ENCODE measurements at regions not wholly inside any gene's neighbourhood (a gene's known extent, or its start where the extent isn't known, plus 50 kb on each side); places are given as distances from the start of the nearest gene placed in this dataset.

GRCh38 chr4:107366900-107367299 lies 330.8 kb upstream of the DKK2 start:
- no peak overlapping the region for H3K27ac ChIP-seq (ENCODE audit: control insufficient read depth, insufficient read depth)
- ChIA-PET RAD21 (ENCODE audit: unreplicated experiment) (no interaction called here), CTCF (no interaction called here), SMC1A (ENCODE audit: uncharacterized antibody, unreplicated experiment) (no interaction called here), POLR2A (no interaction called here)
- H4K20me1 ChIP-seq (ENCODE audit: control insufficient read depth, insufficient read depth) = no peaks in the 10 kb centered on the region
- in situ Hi-C loops (cut with MboI) (no loop called here), intact Hi-C loops (cut with micrococcal nuclease; ENCODE audit: unreplicated experiment) (no loop called here)
- no peak for FAIRE-seq
- H3K9me3 ChIP-seq (replicated peaks; ENCODE audit: control insufficient read depth, insufficient read depth, low read length) = no peaks in the 10 kb centered on the region
- no peaks in the 10 kb centered on the region for H3K4me1 ChIP-seq (ENCODE audit: control insufficient read depth, insufficient read depth, low read length)
- H3K27me3 ChIP-seq (replicated peaks in 1 of 2; ENCODE audit: control insufficient read depth in 2 of 2, insufficient read depth in 2 of 2, low read length in 1 of 2) = no peaks in the 10 kb centered on the region
- no peak overlapping the region for H3K4me3 ChIP-seq
- TF ChIP-seq KLF5 (IDR thresholded peaks at IDR 0.05; ENCODE audit: partially characterized antibody) (no peak), SMARCA5 (IDR thresholded peaks at IDR 0.05) (no peak), DPF2 (IDR thresholded peaks at IDR 0.05) (no peak), USF2 (IDR thresholded peaks at IDR 0.05; ENCODE audit: borderline replicate concordance, low read depth, low read length) (no peak), SKIL (IDR thresholded peaks at IDR 0.05; ENCODE audit: low read depth, poor library complexity, severe bottlenecking) (no peak), REST (IDR thresholded peaks at IDR 0.05; ENCODE audit: low read depth, low read length) (no peak), MYB (IDR thresholded peaks at IDR 0.05; ENCODE audit: borderline replicate concordance, low read depth, low read length) (no peak), PAX5 (IDR thresholded peaks at IDR 0.05; ENCODE audit: borderline replicate concordance, low read depth, low read length) (no peak), ZNF217 (IDR thresholded peaks at IDR 0.05) (no peak)
- ATAC-seq = no peak
- H3K36me3 ChIP-seq (ENCODE audit: control insufficient read depth in 2 of 2, insufficient read depth in 2 of 2, low read length in 1 of 2) = no peaks in the 10 kb centered on the region
- DNase-seq (ENCODE audit: low read depth, low spot score) = no peak
- H3K79me2 ChIP-seq (ENCODE audit: control insufficient read depth, insufficient read depth, low read length) = no peaks in the 10 kb centered on the region
- H3K4me2 ChIP-seq (ENCODE audit: control insufficient read depth, insufficient read depth) = no peak overlapping the region
- BruUV-seq (replicated peaks) = no TSS peak
- no peak overlapping the region for H2AFZ ChIP-seq (ENCODE audit: control insufficient read depth, low read depth, low read length)
- no peak overlapping the region for H3K9ac ChIP-seq (ENCODE audit: control insufficient read depth, insufficient read depth, low read length)
